H9 (cell line): ENCODE measurements at regions not wholly inside any gene's neighbourhood (a gene's known extent, or its start where the extent isn't known, plus 50 kb on each side); places are given as distances from the start of the nearest gene placed in this dataset.

Source experiments
- DNase-seq: peaks from one replicate; pipeline ENCODE4 v3.0.0-alpha.2; 2017
- H2AFZ ChIP-seq: one replicate; pipeline ENCODE4 v1.6.1; 2013; ENCODE audit warnings: mild to moderate bottlenecking, low read length, control low read depth, moderate library complexity
- H2AK5ac ChIP-seq: 2 replicates; pipeline ENCODE4 v1.6.1; 2013; ENCODE audit warnings: low read length, control low read depth, mixed read lengths; ENCODE audit not compliant: insufficient read length
- H2BK120ac ChIP-seq: one replicate; pipeline ENCODE4 v1.6.1; 2013; ENCODE audit warnings: low read depth, mild to moderate bottlenecking, low read length, control low read depth, inconsistent platforms; ENCODE audit not compliant: poor library complexity, severe bottlenecking
- H2BK12ac ChIP-seq: 2 replicates; pipeline ENCODE4 v1.6.1; 2013; ENCODE audit warnings: low read length, control low read depth, mixed read lengths, low read depth; ENCODE audit not compliant: insufficient read length
- H2BK15ac ChIP-seq: 2 replicates; pipeline ENCODE4 v1.6.1; 2013; ENCODE audit warnings: low read depth, low read length, control low read depth
- H2BK20ac ChIP-seq: one replicate; pipeline ENCODE4 v1.6.1; 2013; ENCODE audit warnings: low read depth, mild to moderate bottlenecking, low read length, control low read depth, inconsistent platforms; ENCODE audit not compliant: poor library complexity, severe bottlenecking
- H2BK5ac ChIP-seq: 2 replicates; pipeline ENCODE4 v1.6.1; 2013; ENCODE audit warnings: low read length, control low read depth, mixed read lengths; ENCODE audit not compliant: insufficient read length
- H3K14ac ChIP-seq: 2 replicates; pipeline ENCODE4 v1.6.1; 2013; ENCODE audit warnings: low read length, control low read depth; ENCODE audit not compliant: insufficient read depth
- H3K18ac ChIP-seq: 2 replicates; pipeline ENCODE4 v1.6.1; 2013; ENCODE audit warnings: low read depth, mild to moderate bottlenecking, mixed read lengths, low read length, control low read depth; ENCODE audit not compliant: insufficient read length
- H3K23ac ChIP-seq: 2 replicates; pipeline ENCODE4 v1.6.1; 2013; ENCODE audit warnings: low read length, control low read depth, mixed read lengths, low read depth; ENCODE audit not compliant: insufficient read length
- H3K23me2 ChIP-seq: 2 replicates; pipeline ENCODE4 v1.6.1; 2013; ENCODE audit warnings: low read depth, mild to moderate bottlenecking, mixed read lengths, low read length, control low read depth; ENCODE audit not compliant: insufficient read length, poor library complexity, severe bottlenecking
- H3K27ac ChIP-seq: 2 replicates; pipeline ENCODE4 v1.5.1; 2013; ENCODE audit warnings: low read length, control low read depth, mixed read lengths, low read depth; ENCODE audit not compliant: insufficient read length
- H3K27me3 ChIP-seq: 2 replicates; pipeline ENCODE4 v1.6.1; 2013; ENCODE audit warnings: low read length, control low read depth, inconsistent platforms; ENCODE audit not compliant: insufficient read depth
- H3K4ac ChIP-seq: 2 replicates; pipeline ENCODE4 v1.6.1; 2013; ENCODE audit warnings: low read depth, mild to moderate bottlenecking, control low read depth, inconsistent platforms, low read length, moderate library complexity
- H3K4me1 ChIP-seq: 2 replicates; pipeline ENCODE4 v1.6.1; 2013; ENCODE audit warnings: low read length, control low read depth, inconsistent platforms; ENCODE audit not compliant: insufficient read depth
- H3K4me2 ChIP-seq: 2 replicates; pipeline ENCODE4 v1.6.1; 2013; ENCODE audit warnings: low read length, control low read depth, mixed read lengths; ENCODE audit not compliant: insufficient read length, insufficient read depth
- H3K56ac ChIP-seq: 2 replicates; pipeline ENCODE4 v1.6.1; 2013; ENCODE audit warnings: low read depth, mild to moderate bottlenecking, mixed read lengths, low read length, control low read depth; ENCODE audit not compliant: insufficient read length
- H3K79me1 ChIP-seq: 2 replicates; pipeline ENCODE4 v1.6.1; 2013; ENCODE audit warnings: low read depth, mild to moderate bottlenecking, moderate library complexity, low read length, control low read depth, inconsistent platforms; ENCODE audit not compliant: insufficient read depth, poor library complexity, severe bottlenecking
- H3K79me2 ChIP-seq: 2 replicates; pipeline ENCODE4 v1.6.1; 2013; ENCODE audit warnings: low read length, control low read depth, inconsistent platforms; ENCODE audit not compliant: insufficient read depth
- H3K9ac ChIP-seq: 2 replicates; pipeline ENCODE4 v1.6.1; 2013; ENCODE audit warnings: low read length, control low read depth, mixed read lengths; ENCODE audit not compliant: insufficient read length; ENCODE audit errors: extremely low read depth
- H3K9me3 ChIP-seq: one replicate; pipeline ENCODE4 v1.6.1; 2013; ENCODE audit warnings: low read depth, low read length, inconsistent platforms; ENCODE audit not compliant: control insufficient read depth
- H3T11ph ChIP-seq: one replicate; pipeline ENCODE4 v1.6.1; 2013; ENCODE audit warnings: mild to moderate bottlenecking, low read length, control low read depth, inconsistent platforms
- H4K20me1 ChIP-seq: one replicate; pipeline ENCODE4 v1.6.1; 2013; ENCODE audit not compliant: control insufficient read depth, insufficient read length, insufficient read depth
- H4K5ac ChIP-seq: 2 replicates; pipeline ENCODE4 v1.6.1; 2013; ENCODE audit warnings: low read depth, mild to moderate bottlenecking, mixed read lengths, low read length, control low read depth; ENCODE audit not compliant: insufficient read length
- H4K8ac ChIP-seq: replicated peaks from 2 replicates; pipeline ENCODE4 v1.6.1; 2013; ENCODE audit warnings: low read length, control low read depth, mixed read lengths, low read depth; ENCODE audit not compliant: insufficient read length
- H4K91ac ChIP-seq: 2 replicates; pipeline ENCODE4 v1.6.1; 2013; ENCODE audit warnings: low read depth, mild to moderate bottlenecking, moderate library complexity, mixed read lengths, low read length, control low read depth; ENCODE audit not compliant: insufficient read length
- H3K27ac Mint-ChIP-seq, 3 experiments: 2 replicates in 2 of 3; 3 replicates in 1 of 3; pipeline ENCODE4 v1.8.0; 2020 to 2021; ENCODE audit warnings: mixed read lengths in 3 of 3, mild to moderate bottlenecking in 1 of 3, moderate library complexity in 1 of 3
- H3K27me3 Mint-ChIP-seq: 2 replicates; pipeline ENCODE4 v1.8.0; 2021; ENCODE audit warnings: low read depth, mild to moderate bottlenecking, moderate library complexity, mixed read lengths
- H3K36me3 Mint-ChIP-seq, 3 experiments: 2 replicates in 2 of 3; 3 replicates in 1 of 3; pipeline ENCODE4 v1.8.0; 2020 to 2021; ENCODE audit warnings: low read depth in 3 of 3, mixed read lengths in 3 of 3; ENCODE audit not compliant: insufficient read depth in 1 of 3
- H3K4me1 Mint-ChIP-seq, 2 experiments: 2 replicates each; pipeline ENCODE4 v1.8.0; 2020; ENCODE audit warnings: mixed read lengths in 2 of 2
- H3K4me3 Mint-ChIP-seq, 2 experiments: 2 replicates in 1 of 2; 3 replicates in 1 of 2; pipeline ENCODE4 v1.8.0; 2020 to 2021; ENCODE audit warnings: mild to moderate bottlenecking in 2 of 2, mixed read lengths in 2 of 2, moderate library complexity in 1 of 2
- H3K9me3 Mint-ChIP-seq, 2 experiments: 2 replicates in 1 of 2; 3 replicates in 1 of 2; pipeline ENCODE4 v1.8.0; 2020; ENCODE audit warnings: mild to moderate bottlenecking in 2 of 2, mixed read lengths in 2 of 2, moderate library complexity in 1 of 2
- CTCF ChIP-seq: fragments of 200-600 bp; sonication (generic); conservative IDR thresholded peaks from 3 replicates; pipeline ENCODE4 v1.8.0; 2021; ENCODE audit warnings: antibody characterized with exemption, mild to moderate bottlenecking
- WGBS: extraction: QIAGEN DNeasy Blood & Tissue Kit; methylation state at CpG from one replicate; pipeline ENCODE4 v1.1.7; 2013; ENCODE audit warnings: missing lambda C conversion rate, low lambda C conversion rate, mixed read lengths; ENCODE audit not compliant: insufficient read length; ENCODE audit errors: extremely low coverage; 5-methylcytosine and 5-hydroxymethylcytosine counted together

- peaks cover 8 to 9% of the 10 kb centered on the region in 2 experiments for H3K4me1 Mint-ChIP-seq
- no peak overlapping the region for H2BK12ac ChIP-seq
- no peak overlapping the region for H3K23ac ChIP-seq
- H3K27ac Mint-ChIP-seq, result peak overlapping the region in 1 of 3 experiments; percentile 36; a peak in 2 of 7 replicates
- no peaks in the 10 kb centered on the region for H3K9me3 ChIP-seq
- no peak overlapping the region for H2BK20ac ChIP-seq
- DNase-seq, result no peak
- no peak overlapping the region for H3K14ac ChIP-seq
- no peaks in the 10 kb centered on the region for H3K9me3 Mint-ChIP-seq
- WGBS, result no CpG with 5 or more reads among the region's 1 CpG
- H3K4ac ChIP-seq, result no peak overlapping the region
- no peak overlapping the region for H3K56ac ChIP-seq
- no peak overlapping the region for H3K18ac ChIP-seq
- no peak overlapping the region for H3K27ac ChIP-seq
- H3K79me2 ChIP-seq, result no peaks in the 10 kb centered on the region
- no peak overlapping the region for H3K9ac ChIP-seq
- H3K79me1 ChIP-seq, result no peaks in the 10 kb centered on the region
- H3K4me2 ChIP-seq, result no peak overlapping the region
- H2AK5ac ChIP-seq, result no peak overlapping the region
- no peak for TF ChIP-seq CTCF
- no peak overlapping the region for H2BK15ac ChIP-seq
- no peaks in the 10 kb centered on the region for H3K36me3 Mint-ChIP-seq
- no peaks in the 10 kb centered on the region; the same call in 1 of the 2 replicates for H3K4me1 ChIP-seq
- H3K23me2 ChIP-seq, result no peaks in the 10 kb centered on the region
- H4K8ac ChIP-seq, result no peak overlapping the region
- H2AFZ ChIP-seq, result no peak overlapping the region
- no peak overlapping the region for H2BK120ac ChIP-seq
- H4K5ac ChIP-seq, result no peak overlapping the region
- H3K27me3 Mint-ChIP-seq, result no peaks in the 10 kb centered on the region
- no peak overlapping the region for H2BK5ac ChIP-seq
- no peaks in the 10 kb centered on the region for H3K27me3 ChIP-seq
- H3K4me3 Mint-ChIP-seq, result no peak overlapping the region
- no peaks in the 10 kb centered on the region for H4K20me1 ChIP-seq
- no peak overlapping the region for H3T11ph ChIP-seq
- no peak overlapping the region for H4K91ac ChIP-seq
These were observed 802.4 kb upstream of the ANO3 start for GRCh38 chr11:25529572-25529971.
